Omental fat pad (tissue), 3 donors: ENCODE measurements at regions not wholly inside any gene's neighbourhood (a gene's known extent, or its start where the extent isn't known, plus 50 kb on each side); places are given as distances from the start of the nearest gene placed in this dataset.

Experiments used
- ATAC-seq: fragments of 150-250 bp; one replicate; pipeline ENCODE4 v1.9.1; 2016; ENCODE audit warnings: mild to moderate bottlenecking, moderate library complexity; ENCODE audit not compliant: low FRiP score
- DNase-seq: peaks from one replicate; pipeline ENCODE4 v3.0.0-alpha.2; 2019; ENCODE audit warnings: low spot score
- CTCF ChIP-seq, 3 donors: fragments of 450-650 bp; IDR thresholded peaks; one replicate each; pipeline ENCODE4 v1.5.1; 2016 to 2017; ENCODE audit warnings: antibody characterized with exemption in 3 of 3, mild to moderate bottlenecking in 3 of 3, moderate library complexity in 2 of 3

DNA sequence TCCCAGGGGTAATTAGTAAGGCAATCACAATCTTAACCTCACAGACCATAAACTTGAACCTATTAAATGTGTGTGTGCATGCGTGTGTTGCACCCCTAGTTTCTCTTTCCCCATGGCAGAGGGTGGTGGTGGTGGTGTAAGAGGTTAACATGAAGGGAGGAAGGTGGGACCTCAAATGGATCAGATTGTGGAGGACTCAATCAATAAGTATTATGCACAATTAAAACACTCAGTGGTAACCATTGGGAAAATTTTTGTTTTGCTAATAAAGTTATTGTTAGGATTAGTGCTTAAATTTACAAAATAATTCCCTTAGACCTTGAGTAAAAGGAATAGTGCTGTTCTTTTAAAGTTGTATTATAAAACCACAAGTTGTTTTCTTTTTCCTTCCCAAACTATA lies 283.0 kb downstream of the OLFM3 start:
- ATAC-seq: no peak

GRCh38 chr1:101723415-101723814 lies 273.3 kb downstream of the OLFM3 start:
- TF ChIP-seq CTCF (IDR thresholded peaks at IDR 0.05): no peak
- DNase-seq (no peak), ATAC-seq (no peak)

More for the DNA sequence above, 283.0 kb downstream of the OLFM3 start:
- TF ChIP-seq CTCF (IDR thresholded peaks at IDR 0.05): no peak
- DNase-seq: no peak

DNA sequence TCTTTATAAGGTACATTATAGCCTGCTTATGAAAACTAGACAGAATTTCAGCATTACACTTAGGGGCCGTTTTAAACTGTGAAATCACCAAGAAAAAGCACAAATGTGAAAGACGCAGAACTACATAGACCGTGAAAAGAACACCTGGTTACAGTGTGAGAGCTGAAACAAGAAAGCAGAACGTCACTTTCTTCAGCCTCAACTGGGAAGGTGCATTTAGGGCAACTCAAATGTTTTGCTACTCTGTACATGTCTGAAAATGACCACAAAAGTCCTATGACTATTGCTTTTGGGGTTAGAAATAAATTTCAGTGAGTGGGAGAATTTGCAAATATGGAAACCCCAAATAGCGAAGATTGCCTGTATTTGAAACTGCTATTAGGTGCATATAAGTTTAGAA lies 268.7 kb downstream of the OLFM3 start:
- ATAC-seq (no peak), DNase-seq (no peak)
- no peak for TF ChIP-seq CTCF (IDR thresholded peaks at IDR 0.05)

GRCh38 chr1:101730559-101730958 lies 266.2 kb downstream of the OLFM3 start:
- TF ChIP-seq CTCF (IDR thresholded peaks at IDR 0.05): no peak
- ATAC-seq (no peak), DNase-seq (no peak)

GRCh38 chr1:101732261-101732660 lies 264.5 kb downstream of the OLFM3 start:
- no peak for TF ChIP-seq CTCF (IDR thresholded peaks at IDR 0.05)
- DNase-seq: no peak
- no peak for ATAC-seq

- DNase-seq: no peak
- ATAC-seq: no peak
- no peak for TF ChIP-seq CTCF (IDR thresholded peaks at IDR 0.05)
Observed at GRCh38 chr1:101733340-101733739, 263.4 kb downstream of the OLFM3 start.

- ATAC-seq (no peak), DNase-seq (no peak)
- no peak for TF ChIP-seq CTCF (IDR thresholded peaks at IDR 0.05)
Observed at GRCh38 chr1:101738475-101738874, 258.3 kb downstream of the OLFM3 start.
